Body of pancreas (tissue), 4 donors: ENCODE measurements at regions not wholly inside any gene's neighbourhood (a gene's known extent, or its start where the extent isn't known, plus 50 kb on each side); places are given as distances from the start of the nearest gene placed in this dataset.

ENCODE experiments used
- ATAC-seq: fragments of 150-250 bp; one replicate; pipeline ENCODE4 v1.9.1; 2016
- DNase-seq, 4 donors: peaks; one replicate each; pipeline ENCODE4 v3.0.0-alpha.2; 2019
- H3K27ac ChIP-seq, 4 donors: fragments of 200-600 bp; sonication (generic); 1 replicate in 3 of 4; 2 replicates in 1 of 4; pipeline versions ENCODE4 v1.5.1 to v1.6.1; 2016 to 2019; ENCODE audit warnings: mild to moderate bottlenecking in 1 of 4, mixed read lengths in 1 of 4, moderate library complexity in 1 of 4
- H3K27me3 ChIP-seq, 2 donors: fragments of 200-600 bp; sonication (generic); one replicate each; pipeline ENCODE4 v1.6.0; 2016; ENCODE audit warnings: mild to moderate bottlenecking in 1 of 2
- H3K36me3 ChIP-seq, 2 donors: fragments of 200-600 bp; sonication (generic); replicated peaks in 1 of 2; 2 replicates each; pipeline ENCODE4 v1.5.1; 2016; ENCODE audit warnings: low read depth in 2 of 2; ENCODE audit not compliant: insufficient read depth in 1 of 2
- H3K4me1 ChIP-seq: fragments of 200-600 bp; sonication (generic); one replicate; pipeline ENCODE4 v1.6.0; 2016
- H3K4me3 ChIP-seq, 2 donors: fragments of 200-600 bp; sonication (generic); 1 replicate in 1 of 2; 2 replicates in 1 of 2; pipeline ENCODE4 v1.5.1; 2016 to 2019
- H3K9me3 ChIP-seq, 3 donors: fragments of 200-600 bp; sonication (generic); 1 replicate in 2 of 3; 2 replicates in 1 of 3; pipeline ENCODE4 v1.5.1; 2016
- POLR2A ChIP-seq, 3 donors: fragments of 450-650 bp; IDR thresholded peaks; one replicate each; pipeline ENCODE4 v1.6.1; 2016; ENCODE audit warnings: antibody characterized with exemption in 3 of 3, mild to moderate bottlenecking in 2 of 3
- WGBS, 2 donors: methylation state at CpG; one replicate each; pipeline ENCODE4 v1.1.5; 2017; 5-methylcytosine and 5-hydroxymethylcytosine counted together
- intact Hi-C: fragments of 100-400 bp; cut with DNase I; formaldehyde crosslinking; loops from one replicate; pipeline ENCODE4 v1.15.1; 2023
- TF ChIP-seq, protein P1 (sequence below), 7 experiments: fragments of 450-650 bp in 4 of 7; fragments of 200-600 bp in 3 of 7; sonication (generic) in 3 of 7; IDR thresholded peaks; one replicate each; pipeline ENCODE4 v1.5.1; 2016 to 2019; ENCODE audit warnings: antibody characterized with exemption in 7 of 7

GRCh38 chr5:51047369-51047768, 335.9 kb upstream of the ISL1 start:
- Histone ChIP-seq H3K4me3 (no peak overlapping the region), H3K27me3 (no peaks in the 10 kb centered on the region), H3K4me1 (no peaks in the 10 kb centered on the region), H3K9me3 (no peaks in the 10 kb centered on the region), H3K36me3 (no peaks in the 10 kb centered on the region), H3K27ac (no peak overlapping the region)
- intact Hi-C loops, result no loop called here
- no peak for TF ChIP-seq POLR2A (IDR thresholded peaks at IDR 0.05)
- TF ChIP-seq, protein P1, sequence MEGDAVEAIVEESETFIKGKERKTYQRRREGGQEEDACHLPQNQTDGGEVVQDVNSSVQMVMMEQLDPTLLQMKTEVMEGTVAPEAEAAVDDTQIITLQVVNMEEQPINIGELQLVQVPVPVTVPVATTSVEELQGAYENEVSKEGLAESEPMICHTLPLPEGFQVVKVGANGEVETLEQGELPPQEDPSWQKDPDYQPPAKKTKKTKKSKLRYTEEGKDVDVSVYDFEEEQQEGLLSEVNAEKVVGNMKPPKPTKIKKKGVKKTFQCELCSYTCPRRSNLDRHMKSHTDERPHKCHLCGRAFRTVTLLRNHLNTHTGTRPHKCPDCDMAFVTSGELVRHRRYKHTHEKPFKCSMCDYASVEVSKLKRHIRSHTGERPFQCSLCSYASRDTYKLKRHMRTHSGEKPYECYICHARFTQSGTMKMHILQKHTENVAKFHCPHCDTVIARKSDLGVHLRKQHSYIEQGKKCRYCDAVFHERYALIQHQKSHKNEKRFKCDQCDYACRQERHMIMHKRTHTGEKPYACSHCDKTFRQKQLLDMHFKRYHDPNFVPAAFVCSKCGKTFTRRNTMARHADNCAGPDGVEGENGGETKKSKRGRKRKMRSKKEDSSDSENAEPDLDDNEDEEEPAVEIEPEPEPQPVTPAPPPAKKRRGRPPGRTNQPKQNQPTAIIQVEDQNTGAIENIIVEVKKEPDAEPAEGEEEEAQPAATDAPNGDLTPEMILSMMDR (IDR thresholded peaks at IDR 0.05), result no peak
- ATAC-seq (no peak), DNase-seq (no peak)
- WGBS, 2 donors, result 16 to 18% methylated on average over 4 of the region's 4 CpGs

DNA sequence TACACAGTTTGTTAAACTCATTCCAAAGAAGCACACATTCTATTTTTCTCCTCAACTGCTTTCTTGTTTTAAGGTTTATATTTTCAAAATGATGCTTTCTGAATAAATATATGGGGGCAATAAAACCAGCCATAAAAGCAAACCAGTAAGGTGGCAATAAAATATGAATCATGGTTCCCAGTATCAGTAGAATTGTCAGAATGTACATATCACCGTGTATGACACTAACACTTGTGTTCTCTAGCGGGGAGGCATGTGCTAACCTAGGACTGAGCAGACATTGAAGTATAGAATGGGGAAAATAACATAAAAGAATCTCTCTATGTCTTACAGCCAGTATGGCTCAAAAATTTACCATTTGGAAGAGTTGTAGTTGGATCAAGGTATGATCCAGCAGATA, 329.9 kb upstream of the ISL1 start:
- TF ChIP-seq, protein P1 (IDR thresholded peaks at IDR 0.05), result no peak
- TF ChIP-seq POLR2A (IDR thresholded peaks at IDR 0.05), result no peak
- intact Hi-C loops, result no loop called here
- WGBS, 2 donors, result 64 to 71% methylated on average over 2 of the region's 2 CpGs
- Histone ChIP-seq H3K9me3 (no peaks in the 10 kb centered on the region), H3K36me3 (no peaks in the 10 kb centered on the region), H3K4me1 (no peaks in the 10 kb centered on the region), H3K27me3 (no peaks in the 10 kb centered on the region), H3K4me3 (no peak overlapping the region), H3K27ac (no peak overlapping the region)
- DNase-seq, result no peak
- ATAC-seq, result no peak

DNA sequence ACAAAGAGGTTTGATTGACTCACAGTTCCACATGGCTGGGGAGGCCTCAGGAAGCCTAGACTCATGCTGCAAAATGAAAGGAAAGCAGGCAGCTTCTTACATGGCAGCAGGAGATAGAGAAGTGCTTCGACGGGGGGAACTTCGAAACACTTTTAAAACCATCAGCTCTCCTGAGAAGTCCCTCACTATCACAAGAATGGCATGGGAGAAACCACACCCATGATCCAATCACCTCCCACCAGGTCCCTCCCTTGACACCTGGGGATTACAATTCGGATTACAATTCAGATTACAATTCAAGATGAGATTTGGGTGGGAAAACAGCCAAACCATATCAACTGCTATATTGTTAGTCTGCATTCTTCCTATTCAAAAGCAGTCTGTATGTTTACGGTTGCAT, 322.3 kb upstream of the ISL1 start:
- TF ChIP-seq, protein P1 (IDR thresholded peaks at IDR 0.05), result no peak
- no peak for TF ChIP-seq POLR2A (IDR thresholded peaks at IDR 0.05)
- no peaks in the 10 kb centered on the region for H3K36me3 ChIP-seq
- intact Hi-C loops, result no loop called here
- H3K9me3 ChIP-seq, result peaks cover 0 to 11% (median 0%) of the 10 kb centered on the region in 3 donors
- DNase-seq, result no peak
- H3K27ac ChIP-seq, result no peak overlapping the region
- H3K4me3 ChIP-seq, result no peak overlapping the region
- H3K4me1 ChIP-seq, result no peaks in the 10 kb centered on the region
- no peak for ATAC-seq
- 48 to 59% methylated on average over 5 of the region's 5 CpGs for WGBS, 2 donors
- H3K27me3 ChIP-seq, result no peaks in the 10 kb centered on the region

- intact Hi-C loops, result no loop called here
- H3K27me3 ChIP-seq, result no peaks in the 10 kb centered on the region
- 55 to 71% methylated on average over 5 of the region's 5 CpGs for WGBS, 2 donors
- no peak overlapping the region for H3K4me3 ChIP-seq
- ATAC-seq (no peak), DNase-seq (no peak)
- no peak for TF ChIP-seq POLR2A (IDR thresholded peaks at IDR 0.05)
- TF ChIP-seq, protein P1 (IDR thresholded peaks at IDR 0.05), result no peak
- peaks cover 0 to 12% (median 0%) of the 10 kb centered on the region in 3 donors for H3K9me3 ChIP-seq
- H3K4me1 ChIP-seq, result no peaks in the 10 kb centered on the region
- H3K27ac ChIP-seq, result no peak overlapping the region
- H3K36me3 ChIP-seq, result no peaks in the 10 kb centered on the region
Observed at GRCh38 chr5:51072937-51073336, 310.3 kb upstream of the ISL1 start.

GRCh38 chr5:51082741-51083140, 300.5 kb upstream of the ISL1 start:
- H3K4me1 ChIP-seq, result no peaks in the 10 kb centered on the region
- no peaks in the 10 kb centered on the region for H3K36me3 ChIP-seq
- no peaks in the 10 kb centered on the region for H3K9me3 ChIP-seq
- 13 to 18% methylated on average over 1 of the region's 1 CpG for WGBS, 2 donors
- no peak overlapping the region for H3K4me3 ChIP-seq
- no peak overlapping the region for H3K27ac ChIP-seq
- no peaks in the 10 kb centered on the region for H3K27me3 ChIP-seq
- intact Hi-C loops, result no loop called here
- TF ChIP-seq, protein P1 (IDR thresholded peaks at IDR 0.05), result no peak
- DNase-seq, result no peak
- ATAC-seq, result no peak
